ENCODE measurements at regions not wholly inside any gene's neighbourhood (a gene's known extent, or its start where the extent isn't known, plus 50 kb on each side); places are given as distances from the start of the nearest gene placed in this dataset.

- no peak for DNase-seq
These were observed 274.9 kb upstream of the DCBLD2 start for GRCh38 chr3:99176169-99176964.

- no peak for DNase-seq
These were observed 273.8 kb upstream of the DCBLD2 start for GRCh38 chr3:99175276-99175812.

- peak; percentile 33 for DNase-seq
These were observed 271.5 kb upstream of the DCBLD2 start for GRCh38 chr3:99172736-99173657.

GRCh38 chr3:99171800-99172199 lies 270.3 kb upstream of the DCBLD2 start:
- DNase-seq, result no peak

GRCh38 chr3:99170867-99171517 lies 269.5 kb upstream of the DCBLD2 start:
- DNase-seq, result no peak

- no peak for DNase-seq
These were observed 265.6 kb upstream of the DCBLD2 start for GRCh38 chr3:99167071-99167470.

GRCh38 chr3:99163314-99163713 lies 261.8 kb upstream of the DCBLD2 start:
- DNase-seq, result no peak

- no peak for DNase-seq
These were observed 257.8 kb upstream of the DCBLD2 start for GRCh38 chr3:99159220-99159762.

GRCh38 chr3:99145031-99145430 lies 243.5 kb upstream of the DCBLD2 start:
- DNase-seq, result no peak

GRCh38 chr3:99143493-99143892 lies 242.0 kb upstream of the DCBLD2 start:
- no peak for DNase-seq

GRCh38 chr3:99134986-99135385 lies 233.5 kb upstream of the DCBLD2 start:
- DNase-seq, result no peak

GRCh38 chr3:99131876-99132275 lies 230.4 kb upstream of the DCBLD2 start:
- no peak for DNase-seq

GRCh38 chr3:99128725-99129505 lies 227.4 kb upstream of the DCBLD2 start:
- DNase-seq, result no peak

- no peak for DNase-seq
These were observed 226.7 kb upstream of the DCBLD2 start for GRCh38 chr3:99128235-99128634.

GRCh38 chr3:99126316-99126715 lies 224.8 kb upstream of the DCBLD2 start:
- no peak for DNase-seq

GRCh38 chr3:99119385-99119784 lies 217.9 kb upstream of the DCBLD2 start:
- no peak for DNase-seq

GRCh38 chr3:99118381-99118780 lies 216.9 kb upstream of the DCBLD2 start:
- DNase-seq, result no peak

- no peak for DNase-seq
These were observed 213.2 kb upstream of the DCBLD2 start for GRCh38 chr3:99114565-99115291.

GRCh38 chr3:99111235-99111634 lies 209.7 kb upstream of the DCBLD2 start:
- no peak for DNase-seq

- no peak for DNase-seq
These were observed 208.9 kb upstream of the DCBLD2 start for GRCh38 chr3:99110401-99110800.

GRCh38 chr3:99108508-99108907 lies 207.0 kb upstream of the DCBLD2 start:
- no peak for DNase-seq
